Liver (tissue), 8 donors: ENCODE measurements at regions not wholly inside any gene's neighbourhood (a gene's known extent, or its start where the extent isn't known, plus 50 kb on each side); places are given as distances from the start of the nearest gene placed in this dataset.

Source experiments
- DNase-seq: peaks from one replicate; pipeline ENCODE4 v3.0.0-alpha.2; 2017; ENCODE audit warnings: low spot score
- H3K27ac ChIP-seq, 2 donors: one replicate each; pipeline ENCODE4 v1.7.0; 2013; ENCODE audit warnings: inconsistent platforms in 2 of 2, low read length in 2 of 2, control low read depth in 1 of 2, low read depth in 1 of 2, mild to moderate bottlenecking in 1 of 2
- H3K27me3 ChIP-seq, 4 donors: one replicate each; pipeline versions ENCODE4 v1.6.1 to v1.7.0; 2013; ENCODE audit warnings: low read length in 3 of 4, inconsistent platforms in 1 of 4, mild to moderate bottlenecking in 1 of 4, moderate library complexity in 1 of 4; ENCODE audit not compliant: control insufficient read depth in 4 of 4, insufficient read depth in 4 of 4
- H3K36me3 ChIP-seq, 4 donors: one replicate each; pipeline versions ENCODE4 v1.6.1 to v1.7.0; 2013; ENCODE audit warnings: low read length in 3 of 4, mild to moderate bottlenecking in 3 of 4, low read depth in 1 of 4, moderate library complexity in 1 of 4; ENCODE audit not compliant: control insufficient read depth in 4 of 4, insufficient read depth in 3 of 4
- H3K4me1 ChIP-seq, 4 donors: one replicate each; pipeline versions ENCODE4 v1.6.1 to v1.7.0; 2013; ENCODE audit warnings: low read length in 3 of 4, mild to moderate bottlenecking in 3 of 4, moderate library complexity in 1 of 4; ENCODE audit not compliant: control insufficient read depth in 4 of 4, insufficient read depth in 4 of 4
- H3K4me3 ChIP-seq, 3 donors: one replicate each; pipeline versions ENCODE4 v1.6.1 to v1.7.0; 2013; ENCODE audit warnings: low read length in 3 of 3, control low read depth in 1 of 3, low read depth in 1 of 3, mild to moderate bottlenecking in 1 of 3
- H3K9ac ChIP-seq, 2 donors: one replicate each; pipeline ENCODE4 v1.7.0; 2013; ENCODE audit warnings: low read length in 2 of 2, mild to moderate bottlenecking in 2 of 2, moderate library complexity in 2 of 2, control low read depth in 1 of 2, low read depth in 1 of 2
- H3K9me3 ChIP-seq, 4 donors: one replicate each; pipeline versions ENCODE4 v1.6.1 to v1.7.0; 2013; ENCODE audit warnings: low read length in 3 of 4; ENCODE audit not compliant: control insufficient read depth in 4 of 4
- EGR1 ChIP-seq, 2 donors: IDR thresholded peaks; 2 replicates each; pipeline ENCODE4 v1.6.1; 2016 to 2018; ENCODE audit warnings: antibody characterized with exemption in 2 of 2, low read depth in 2 of 2
- FOXA1 ChIP-seq: IDR thresholded peaks from 2 replicates; pipeline ENCODE4 v1.6.1; 2016; ENCODE audit warnings: antibody characterized with exemption
- FOXA2 ChIP-seq: IDR thresholded peaks from 2 replicates; pipeline ENCODE4 v1.6.1; 2016; ENCODE audit warnings: antibody characterized with exemption
- GABPA ChIP-seq, 2 donors: IDR thresholded peaks in 1 of 2; conservative IDR thresholded peaks in 1 of 2; 2 replicates each; pipeline ENCODE4 v1.6.1; 2016; ENCODE audit warnings: antibody characterized with exemption in 2 of 2, mild to moderate bottlenecking in 1 of 2, moderate library complexity in 1 of 2
- HNF4A ChIP-seq, 2 donors: conservative IDR thresholded peaks; 2 replicates each; pipeline ENCODE4 v1.6.1; 2016; ENCODE audit warnings: antibody characterized with exemption in 2 of 2, mild to moderate bottlenecking in 2 of 2
- HNF4G ChIP-seq: IDR thresholded peaks from 2 replicates; pipeline ENCODE4 v1.6.1; 2016; ENCODE audit warnings: antibody characterized with exemption
- JUND ChIP-seq, 2 donors: IDR thresholded peaks; 2 replicates each; pipeline ENCODE4 v1.6.1; 2016; ENCODE audit warnings: antibody characterized with exemption in 2 of 2
- NR2F2 ChIP-seq: IDR thresholded peaks from 2 replicates; pipeline ENCODE4 v1.6.1; 2016; ENCODE audit warnings: antibody characterized with exemption
- RAD21 ChIP-seq, 2 donors: IDR thresholded peaks; 2 replicates each; pipeline ENCODE4 v1.6.1; 2016; ENCODE audit warnings: antibody characterized with exemption in 2 of 2, mild to moderate bottlenecking in 2 of 2
- RXRA ChIP-seq, 2 donors: IDR thresholded peaks; 2 replicates each; pipeline ENCODE4 v1.6.1; 2017 to 2018; ENCODE audit warnings: antibody characterized with exemption in 2 of 2, mild to moderate bottlenecking in 1 of 2
- SP1 ChIP-seq: IDR thresholded peaks from 2 replicates; pipeline ENCODE4 v1.6.1; 2018; ENCODE audit warnings: antibody characterized with exemption, mild to moderate bottlenecking
- TAF1 ChIP-seq: conservative IDR thresholded peaks from 2 replicates; pipeline ENCODE4 v1.6.1; 2016; ENCODE audit warnings: antibody characterized with exemption, mild to moderate bottlenecking
- YY1 ChIP-seq: IDR thresholded peaks from 2 replicates; pipeline ENCODE4 v1.6.1; 2016; ENCODE audit warnings: antibody characterized with exemption, mild to moderate bottlenecking
- WGBS: extraction: QIAGEN DNeasy Blood & Tissue Kit; methylation state at CpG from one replicate; pipeline ENCODE4 v1.1.7; 2013; 5-methylcytosine and 5-hydroxymethylcytosine counted together
- TF ChIP-seq, protein P1 (sequence below): IDR thresholded peaks from 2 replicates; pipeline ENCODE4 v1.6.1; 2016; ENCODE audit warnings: antibody characterized with exemption
- TF ChIP-seq, protein P2 (sequence below): fragments of 150-350 bp; IDR thresholded peaks from 2 replicates; pipeline ENCODE4 v1.5.1; 2017; ENCODE audit warnings: improper control_type of control experiment, low read depth, low read length; ENCODE audit not compliant: missing input control
- TF ChIP-seq, protein P3 (sequence below): IDR thresholded peaks from 2 replicates; pipeline ENCODE4 v1.6.1; 2016; ENCODE audit warnings: antibody characterized with exemption
- TF ChIP-seq, protein P4 (sequence below): IDR thresholded peaks from 2 replicates; pipeline ENCODE4 v1.6.1; 2016; ENCODE audit warnings: antibody characterized with exemption, mild to moderate bottlenecking
- TF ChIP-seq, protein P5 (sequence below): IDR thresholded peaks from 2 replicates; pipeline ENCODE4 v1.6.1; 2016; ENCODE audit warnings: antibody characterized with exemption
- donor health status: healthy.
- donor health status: healthy.
- donor health status: healthy.
- donor health status: healthy.
- donor health status: healthy.

DNA sequence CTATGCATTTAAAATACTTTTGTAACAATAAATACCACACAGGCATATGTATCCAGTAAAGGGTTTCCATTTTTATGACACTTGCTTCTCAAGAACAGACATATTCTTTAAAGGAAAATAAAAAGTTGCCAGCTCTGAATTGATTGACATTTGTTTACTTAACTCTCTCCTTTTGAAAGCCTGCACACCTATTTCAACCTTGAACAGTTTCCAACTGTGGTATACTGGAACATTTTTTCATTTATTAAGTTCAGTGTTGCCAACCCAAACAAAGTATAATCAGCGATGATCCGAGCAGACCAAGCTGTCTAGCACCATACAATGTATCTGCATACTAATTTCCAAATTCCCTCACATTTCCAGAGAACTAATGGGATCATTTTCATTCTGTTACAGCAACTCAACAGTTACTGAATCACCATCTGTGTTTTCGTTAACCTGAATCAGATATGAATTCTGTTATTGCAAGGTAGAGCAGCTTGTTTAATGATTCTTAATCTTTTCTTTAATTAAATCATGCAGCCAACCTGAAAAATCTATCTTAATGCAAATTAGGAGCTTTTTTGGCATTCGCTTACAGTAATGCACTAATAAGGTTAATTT is 725.5 kb upstream of the ZEB2 start:
- TF ChIP-seq, protein P1, sequence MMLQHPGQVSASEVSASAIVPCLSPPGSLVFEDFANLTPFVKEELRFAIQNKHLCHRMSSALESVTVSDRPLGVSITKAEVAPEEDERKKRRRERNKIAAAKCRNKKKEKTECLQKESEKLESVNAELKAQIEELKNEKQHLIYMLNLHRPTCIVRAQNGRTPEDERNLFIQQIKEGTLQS = no peak
- no peak for TF ChIP-seq FOXA1
- no peak for TF ChIP-seq HNF4G
- H3K27me3 ChIP-seq = no peaks in the 10 kb centered on the region
- H3K4me1 ChIP-seq = peaks cover 0 to 6% (median 2%) of the 10 kb centered on the region in 4 donors
- H3K36me3 ChIP-seq = no peaks in the 10 kb centered on the region
- no peak overlapping the region for H3K9ac ChIP-seq
- WGBS = 48% methylated on average over 4 of the region's 4 CpGs
- H3K4me3 ChIP-seq = no peak overlapping the region
- H3K27ac ChIP-seq = no peak overlapping the region
- H3K9me3 ChIP-seq = no peaks in the 10 kb centered on the region
- DNase-seq = no peak

DNA sequence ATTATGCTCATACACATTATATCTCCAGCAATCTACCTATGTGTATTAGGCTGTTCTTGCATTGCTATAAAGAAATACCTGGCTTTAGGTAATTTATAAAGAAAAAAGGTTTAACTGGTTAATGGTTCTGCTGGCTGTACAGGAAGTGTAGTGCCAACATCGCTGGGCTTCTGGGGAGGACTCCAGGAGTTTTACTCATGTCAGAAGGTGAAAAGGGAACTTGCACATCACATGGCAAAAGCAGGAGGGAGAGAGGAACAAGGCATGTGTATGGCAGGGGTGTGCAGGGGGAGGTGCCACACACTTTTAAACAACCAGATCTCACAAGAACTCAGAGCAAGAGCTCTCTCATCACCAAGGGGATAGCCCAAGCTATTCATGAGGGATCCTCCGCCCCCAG is 715.4 kb upstream of the ZEB2 start:
- TF ChIP-seq, protein P2, sequence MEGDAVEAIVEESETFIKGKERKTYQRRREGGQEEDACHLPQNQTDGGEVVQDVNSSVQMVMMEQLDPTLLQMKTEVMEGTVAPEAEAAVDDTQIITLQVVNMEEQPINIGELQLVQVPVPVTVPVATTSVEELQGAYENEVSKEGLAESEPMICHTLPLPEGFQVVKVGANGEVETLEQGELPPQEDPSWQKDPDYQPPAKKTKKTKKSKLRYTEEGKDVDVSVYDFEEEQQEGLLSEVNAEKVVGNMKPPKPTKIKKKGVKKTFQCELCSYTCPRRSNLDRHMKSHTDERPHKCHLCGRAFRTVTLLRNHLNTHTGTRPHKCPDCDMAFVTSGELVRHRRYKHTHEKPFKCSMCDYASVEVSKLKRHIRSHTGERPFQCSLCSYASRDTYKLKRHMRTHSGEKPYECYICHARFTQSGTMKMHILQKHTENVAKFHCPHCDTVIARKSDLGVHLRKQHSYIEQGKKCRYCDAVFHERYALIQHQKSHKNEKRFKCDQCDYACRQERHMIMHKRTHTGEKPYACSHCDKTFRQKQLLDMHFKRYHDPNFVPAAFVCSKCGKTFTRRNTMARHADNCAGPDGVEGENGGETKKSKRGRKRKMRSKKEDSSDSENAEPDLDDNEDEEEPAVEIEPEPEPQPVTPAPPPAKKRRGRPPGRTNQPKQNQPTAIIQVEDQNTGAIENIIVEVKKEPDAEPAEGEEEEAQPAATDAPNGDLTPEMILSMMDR = no peak
- TF ChIP-seq HNF4A (conservative IDR thresholded peaks at IDR 0.05) = no peak
- TF ChIP-seq RAD21 (IDR thresholded peaks at IDR 0.05) = no peak
- TF ChIP-seq, protein P3, sequence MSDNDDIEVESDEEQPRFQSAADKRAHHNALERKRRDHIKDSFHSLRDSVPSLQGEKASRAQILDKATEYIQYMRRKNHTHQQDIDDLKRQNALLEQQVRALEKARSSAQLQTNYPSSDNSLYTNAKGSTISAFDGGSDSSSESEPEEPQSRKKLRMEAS = no peak
- no peak for TF ChIP-seq YY1
- TF ChIP-seq JUND (IDR thresholded peaks at IDR 0.05) = no peak
- TF ChIP-seq, protein P1 = no peak
- TF ChIP-seq GABPA (IDR thresholded peaks at IDR 0.05 in 1 of 2, conservative IDR thresholded peaks at IDR 0.05 in 1 of 2) = no peak
- TF ChIP-seq FOXA1 = no peak
- no peak for TF ChIP-seq FOXA2
- TF ChIP-seq RXRA (IDR thresholded peaks at IDR 0.05) = no peak
- no peak for TF ChIP-seq TAF1
- TF ChIP-seq SP1 = no peak
- TF ChIP-seq, protein P4, sequence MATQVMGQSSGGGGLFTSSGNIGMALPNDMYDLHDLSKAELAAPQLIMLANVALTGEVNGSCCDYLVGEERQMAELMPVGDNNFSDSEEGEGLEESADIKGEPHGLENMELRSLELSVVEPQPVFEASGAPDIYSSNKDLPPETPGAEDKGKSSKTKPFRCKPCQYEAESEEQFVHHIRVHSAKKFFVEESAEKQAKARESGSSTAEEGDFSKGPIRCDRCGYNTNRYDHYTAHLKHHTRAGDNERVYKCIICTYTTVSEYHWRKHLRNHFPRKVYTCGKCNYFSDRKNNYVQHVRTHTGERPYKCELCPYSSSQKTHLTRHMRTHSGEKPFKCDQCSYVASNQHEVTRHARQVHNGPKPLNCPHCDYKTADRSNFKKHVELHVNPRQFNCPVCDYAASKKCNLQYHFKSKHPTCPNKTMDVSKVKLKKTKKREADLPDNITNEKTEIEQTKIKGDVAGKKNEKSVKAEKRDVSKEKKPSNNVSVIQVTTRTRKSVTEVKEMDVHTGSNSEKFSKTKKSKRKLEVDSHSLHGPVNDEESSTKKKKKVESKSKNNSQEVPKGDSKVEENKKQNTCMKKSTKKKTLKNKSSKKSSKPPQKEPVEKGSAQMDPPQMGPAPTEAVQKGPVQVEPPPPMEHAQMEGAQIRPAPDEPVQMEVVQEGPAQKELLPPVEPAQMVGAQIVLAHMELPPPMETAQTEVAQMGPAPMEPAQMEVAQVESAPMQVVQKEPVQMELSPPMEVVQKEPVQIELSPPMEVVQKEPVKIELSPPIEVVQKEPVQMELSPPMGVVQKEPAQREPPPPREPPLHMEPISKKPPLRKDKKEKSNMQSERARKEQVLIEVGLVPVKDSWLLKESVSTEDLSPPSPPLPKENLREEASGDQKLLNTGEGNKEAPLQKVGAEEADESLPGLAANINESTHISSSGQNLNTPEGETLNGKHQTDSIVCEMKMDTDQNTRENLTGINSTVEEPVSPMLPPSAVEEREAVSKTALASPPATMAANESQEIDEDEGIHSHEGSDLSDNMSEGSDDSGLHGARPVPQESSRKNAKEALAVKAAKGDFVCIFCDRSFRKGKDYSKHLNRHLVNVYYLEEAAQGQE = no peak
- no peak for TF ChIP-seq EGR1 (IDR thresholded peaks at IDR 0.05; ENCODE audit: low read depth in 2 of 2)
- TF ChIP-seq, protein P5, sequence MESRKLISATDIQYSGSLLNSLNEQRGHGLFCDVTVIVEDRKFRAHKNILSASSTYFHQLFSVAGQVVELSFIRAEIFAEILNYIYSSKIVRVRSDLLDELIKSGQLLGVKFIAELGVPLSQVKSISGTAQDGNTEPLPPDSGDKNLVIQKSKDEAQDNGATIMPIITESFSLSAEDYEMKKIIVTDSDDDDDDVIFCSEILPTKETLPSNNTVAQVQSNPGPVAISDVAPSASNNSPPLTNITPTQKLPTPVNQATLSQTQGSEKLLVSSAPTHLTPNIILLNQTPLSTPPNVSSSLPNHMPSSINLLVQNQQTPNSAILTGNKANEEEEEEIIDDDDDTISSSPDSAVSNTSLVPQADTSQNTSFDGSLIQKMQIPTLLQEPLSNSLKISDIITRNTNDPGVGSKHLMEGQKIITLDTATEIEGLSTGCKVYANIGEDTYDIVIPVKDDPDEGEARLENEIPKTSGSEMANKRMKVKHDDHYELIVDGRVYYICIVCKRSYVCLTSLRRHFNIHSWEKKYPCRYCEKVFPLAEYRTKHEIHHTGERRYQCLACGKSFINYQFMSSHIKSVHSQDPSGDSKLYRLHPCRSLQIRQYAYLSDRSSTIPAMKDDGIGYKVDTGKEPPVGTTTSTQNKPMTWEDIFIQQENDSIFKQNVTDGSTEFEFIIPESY = no peak
- TF ChIP-seq HNF4G = no peak
- TF ChIP-seq NR2F2 = no peak
- Histone ChIP-seq H3K9me3 (no peaks in the 10 kb centered on the region), H3K27me3 (no peaks in the 10 kb centered on the region), H3K36me3 (no peaks in the 10 kb centered on the region), H3K27ac (no peak overlapping the region), H3K9ac (no peak overlapping the region), H3K4me1 (no peaks in the 10 kb centered on the region), H3K4me3 (no peak overlapping the region)
- WGBS = 85% methylated on average over 2 of the region's 2 CpGs
- no peak for DNase-seq
